ENCODE measurements at regions not wholly inside any gene's neighbourhood (a gene's known extent, or its start where the extent isn't known, plus 50 kb on each side); places are given as distances from the start of the nearest gene placed in this dataset.

- H3K27me3 ChIP-seq: peaks cover 9% of the 10 kb centered on the region
- no peak overlapping the region for H3K27ac ChIP-seq
- H3K4me3 ChIP-seq: no peak overlapping the region
- no peaks in the 10 kb centered on the region for H3K4me1 ChIP-seq
- no peak for DNase-seq (ENCODE audit: low spot score in 2 of 2)
- H3K36me3 ChIP-seq: no peaks in the 10 kb centered on the region
- TF ChIP-seq CTCF (IDR thresholded peaks at IDR 0.05) (no peak), EP300 (IDR thresholded peaks at IDR 0.05) (no peak), POLR2A (IDR thresholded peaks at IDR 0.05) (no peak), POLR2AphosphoS5 (IDR thresholded peaks at IDR 0.05) (no peak)
- no peaks in the 10 kb centered on the region for H3K9me3 ChIP-seq
- 61% methylated on average over 7 of the region's 7 CpGs for WGBS
Measured at GRCh38 chr7:45240273-45240771, 82.7 kb downstream of the RAMP3 start.

DNA sequence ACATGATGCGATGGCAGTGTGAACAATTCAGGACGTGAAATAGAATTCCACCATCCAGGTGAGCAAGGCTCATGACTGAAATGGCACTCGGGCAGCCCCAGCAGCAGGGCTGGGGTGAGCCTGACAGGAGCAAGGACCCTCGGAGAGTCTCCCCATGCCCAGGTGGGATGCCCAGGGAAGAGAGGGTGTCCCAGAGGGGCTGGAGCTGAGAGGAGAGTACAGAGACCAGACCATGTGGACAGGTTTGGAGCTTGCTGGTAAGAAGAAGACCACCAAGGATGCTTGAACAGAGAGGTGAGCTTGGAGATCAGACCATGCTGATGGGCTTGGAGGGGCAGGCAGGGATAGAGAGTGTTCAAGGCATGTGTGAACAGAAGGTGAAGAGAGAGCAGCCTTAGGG, 83.3 kb downstream of the RAMP3 start:
- no peaks in the 10 kb centered on the region for H3K4me1 ChIP-seq
- H3K27me3 ChIP-seq: peaks cover 10% of the 10 kb centered on the region
- DNase-seq (ENCODE audit: low spot score in 2 of 2): no peak
- no peaks in the 10 kb centered on the region for H3K9me3 ChIP-seq
- H3K27ac ChIP-seq: no peak overlapping the region
- H3K4me3 ChIP-seq: no peak overlapping the region
- 89% methylated on average over 4 of the region's 4 CpGs for WGBS
- TF ChIP-seq POLR2A (IDR thresholded peaks at IDR 0.05): no peak
- TF ChIP-seq POLR2AphosphoS5 (IDR thresholded peaks at IDR 0.05): no peak
- TF ChIP-seq CTCF (IDR thresholded peaks at IDR 0.05): no peak
- TF ChIP-seq EP300 (IDR thresholded peaks at IDR 0.05): no peak
- no peaks in the 10 kb centered on the region for H3K36me3 ChIP-seq

DNA sequence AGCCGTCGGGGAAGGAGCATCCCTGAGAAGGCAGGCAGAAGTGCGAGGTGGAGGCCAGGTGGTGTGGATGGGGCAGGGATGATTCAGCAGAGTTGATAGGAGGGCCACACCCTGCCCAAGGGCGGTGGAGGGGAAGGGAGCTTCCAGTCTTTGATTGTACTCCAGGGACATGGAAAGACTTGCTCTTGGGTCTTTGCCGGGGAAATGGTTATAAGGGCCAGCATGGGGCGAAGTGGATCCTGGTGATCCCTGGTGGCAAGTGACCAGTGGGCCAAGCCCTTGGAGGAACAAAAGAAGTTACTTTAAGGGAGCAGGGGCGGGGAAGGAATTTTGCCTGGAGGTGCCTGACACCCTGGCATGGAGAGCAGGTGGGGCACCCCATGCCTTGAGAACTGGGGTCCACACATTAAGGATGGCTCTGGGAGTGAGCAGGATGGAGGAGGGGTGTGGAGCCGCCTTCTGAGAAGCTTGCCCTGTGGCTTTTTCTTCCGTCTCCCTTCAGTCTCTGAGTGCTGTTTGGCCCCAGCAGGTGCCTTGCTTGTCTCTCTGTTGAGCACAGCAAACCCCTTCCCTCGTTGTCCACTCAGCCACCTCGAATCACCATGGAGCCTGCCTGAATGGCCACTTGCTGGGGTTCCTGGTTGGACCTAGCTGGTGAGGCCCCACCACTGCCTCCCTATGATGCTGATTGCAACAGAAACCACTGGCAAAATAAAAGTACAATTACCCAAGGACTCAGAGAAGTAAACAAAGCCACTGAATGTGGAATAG, 83.9 kb downstream of the RAMP3 start:
- H3K27ac ChIP-seq: no peak overlapping the region
- H3K4me3 ChIP-seq: no peak overlapping the region
- no peaks in the 10 kb centered on the region for H3K4me1 ChIP-seq
- DNase-seq (ENCODE audit: low spot score in 2 of 2): no peak
- H3K36me3 ChIP-seq: no peaks in the 10 kb centered on the region
- H3K27me3 ChIP-seq: peaks cover 12% of the 10 kb centered on the region
- WGBS: 64% methylated on average over 10 of the region's 11 CpGs
- no peak for TF ChIP-seq POLR2AphosphoS5 (IDR thresholded peaks at IDR 0.05)
- TF ChIP-seq POLR2A (IDR thresholded peaks at IDR 0.05): no peak
- TF ChIP-seq CTCF (IDR thresholded peaks at IDR 0.05): no peak
- no peak for TF ChIP-seq EP300 (IDR thresholded peaks at IDR 0.05)
- H3K9me3 ChIP-seq: no peaks in the 10 kb centered on the region

DNA sequence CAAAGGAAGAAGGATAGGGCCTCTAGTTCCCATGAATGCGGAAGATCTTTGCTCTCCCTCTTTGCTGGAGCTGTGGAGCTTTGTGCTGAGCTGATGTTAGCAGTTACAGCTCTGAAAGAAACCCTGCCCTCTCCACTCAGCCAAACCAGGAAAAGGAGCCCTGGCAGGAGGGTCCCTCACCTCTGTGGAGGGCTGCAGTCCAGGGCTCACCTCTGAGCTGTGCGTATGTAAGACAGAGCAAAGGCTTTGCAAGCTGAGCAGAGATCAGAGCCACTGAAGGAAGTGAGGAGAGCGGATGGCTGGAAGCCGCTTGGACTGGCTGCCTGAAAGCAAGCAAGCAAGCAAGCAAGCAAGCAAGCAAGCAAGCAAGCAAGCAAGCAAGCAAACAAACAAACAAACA, 84.7 kb downstream of the RAMP3 start:
- Histone ChIP-seq H3K9me3 (no peaks in the 10 kb centered on the region), H3K4me3 (no peak overlapping the region), H3K36me3 (no peaks in the 10 kb centered on the region), H3K4me1 (no peaks in the 10 kb centered on the region), H3K27me3 (peaks cover 8% of the 10 kb centered on the region), H3K27ac (no peak overlapping the region)
- TF ChIP-seq POLR2A (IDR thresholded peaks at IDR 0.05): no peak
- no peak for TF ChIP-seq POLR2AphosphoS5 (IDR thresholded peaks at IDR 0.05)
- TF ChIP-seq EP300 (IDR thresholded peaks at IDR 0.05): no peak
- TF ChIP-seq CTCF (IDR thresholded peaks at IDR 0.05): no peak
- no peak for DNase-seq (ENCODE audit: low spot score in 2 of 2)
- WGBS: 90% methylated on average over 4 of the region's 4 CpGs

DNA sequence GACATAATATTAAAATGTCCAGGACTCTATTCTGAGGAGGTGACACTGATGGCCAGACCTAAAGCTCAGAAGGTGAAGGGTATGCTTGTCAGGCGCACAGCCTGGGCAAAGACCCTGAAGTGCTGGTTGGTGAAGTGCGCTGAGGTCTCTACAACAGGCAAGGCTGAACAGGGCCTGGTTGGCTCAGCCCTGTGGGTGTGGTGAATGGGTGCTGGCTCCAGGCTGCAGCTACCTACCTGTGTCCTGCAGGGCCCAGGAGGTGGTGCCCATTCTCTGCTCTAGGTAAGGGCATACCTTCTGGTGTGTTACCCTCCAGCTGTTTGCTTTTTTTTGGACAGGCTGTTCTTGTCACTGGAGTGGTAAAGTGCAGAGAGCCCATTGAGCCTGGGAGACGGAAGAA, 85.1 kb downstream of the RAMP3 start:
- WGBS: 69% methylated on average over 3 of the region's 3 CpGs
- no peaks in the 10 kb centered on the region for H3K9me3 ChIP-seq
- H3K36me3 ChIP-seq: no peaks in the 10 kb centered on the region
- TF ChIP-seq POLR2AphosphoS5 (IDR thresholded peaks at IDR 0.05) (no peak), CTCF (IDR thresholded peaks at IDR 0.05) (no peak), EP300 (IDR thresholded peaks at IDR 0.05) (no peak), POLR2A (IDR thresholded peaks at IDR 0.05) (no peak)
- H3K4me1 ChIP-seq: no peaks in the 10 kb centered on the region
- H3K27me3 ChIP-seq: peaks cover 8% of the 10 kb centered on the region
- H3K4me3 ChIP-seq: no peak overlapping the region
- H3K27ac ChIP-seq: no peak overlapping the region
- DNase-seq (ENCODE audit: low spot score in 2 of 2): no peak

Measured in suprapubic skin (tissue), 4 donors.